ENCODE measurements at regions not wholly inside any gene's neighbourhood (a gene's known extent, or its start where the extent isn't known, plus 50 kb on each side); places are given as distances from the start of the nearest gene placed in this dataset.

GRCh38 chr5:162323466-162323865 is 255.9 kb downstream of the GABRG2 start:
- Histone ChIP-seq H3K27ac (no peak overlapping the region), H3K4me1 (replicated peaks in 1 of 2) (no peaks in the 10 kb centered on the region), H3K9me3 (replicated peaks in 1 of 3) (no peaks in the 10 kb centered on the region), H3K27me3 (no peaks in the 10 kb centered on the region), H3K36me3 (replicated peaks in 1 of 2) (no peaks in the 10 kb centered on the region), H3K4me3 (no peak overlapping the region)
- DNase-seq = peak; percentile 15 to 66 (median 40)
- TF ChIP-seq CTCF (IDR thresholded peaks at IDR 0.05) = no peak
- TF ChIP-seq POLR2A (IDR thresholded peaks at IDR 0.05) = no peak
- 14 to 18% (median 17%) methylated on average over 3 of the region's 3 CpGs for WGBS, 4 donors
- intact Hi-C loops (cut with DNase I) = no loop called here

DNA sequence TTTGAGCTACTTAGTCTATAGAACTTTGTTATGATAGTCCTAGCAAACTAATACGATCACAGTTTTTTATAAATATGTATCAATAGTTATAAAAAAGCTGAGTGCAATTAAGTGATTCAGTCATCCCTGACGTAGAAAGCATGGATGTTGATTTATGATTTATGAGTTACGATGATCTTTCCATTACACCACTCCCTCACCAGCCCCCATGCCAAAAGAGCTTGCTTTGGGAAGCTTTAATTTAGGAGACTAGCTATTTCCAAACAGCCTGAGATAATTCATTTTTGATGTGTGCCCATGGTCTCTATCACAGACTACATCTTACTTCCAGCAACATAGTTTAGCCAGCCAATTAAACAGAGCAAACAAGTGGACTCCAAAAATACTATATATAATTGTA is 256.8 kb downstream of the GABRG2 start:
- no peak overlapping the region for H3K4me3 ChIP-seq
- no peaks in the 10 kb centered on the region for H3K9me3 ChIP-seq (replicated peaks in 1 of 3)
- DNase-seq = no peak
- no peaks in the 10 kb centered on the region for H3K27me3 ChIP-seq
- H3K36me3 ChIP-seq (replicated peaks in 1 of 2) = no peaks in the 10 kb centered on the region
- intact Hi-C loops (cut with DNase I) = no loop called here
- 40 to 50% (median 42%) methylated on average over 3 of the region's 3 CpGs for WGBS, 4 donors
- no peak overlapping the region for H3K27ac ChIP-seq
- H3K4me1 ChIP-seq (replicated peaks in 1 of 2) = no peaks in the 10 kb centered on the region
- TF ChIP-seq CTCF (IDR thresholded peaks at IDR 0.05) (no peak), POLR2A (IDR thresholded peaks at IDR 0.05) (no peak)

- no peak for DNase-seq
- H3K27me3 ChIP-seq = no peaks in the 10 kb centered on the region
- no peak overlapping the region for H3K27ac ChIP-seq
- no peaks in the 10 kb centered on the region for H3K36me3 ChIP-seq (replicated peaks in 1 of 2)
- TF ChIP-seq CTCF (IDR thresholded peaks at IDR 0.05) (no peak), POLR2A (IDR thresholded peaks at IDR 0.05) (no peak)
- WGBS, 4 donors = 28 to 47% (median 39%) methylated on average over 3 of the region's 3 CpGs
- H3K4me1 ChIP-seq (replicated peaks in 1 of 2) = no peaks in the 10 kb centered on the region
- H3K4me3 ChIP-seq = no peak overlapping the region
- H3K9me3 ChIP-seq (replicated peaks in 1 of 3) = no peaks in the 10 kb centered on the region
- intact Hi-C loops (cut with DNase I) = no loop called here
Observed at GRCh38 chr5:162325143-162325727, 257.7 kb downstream of the GABRG2 start.

DNA sequence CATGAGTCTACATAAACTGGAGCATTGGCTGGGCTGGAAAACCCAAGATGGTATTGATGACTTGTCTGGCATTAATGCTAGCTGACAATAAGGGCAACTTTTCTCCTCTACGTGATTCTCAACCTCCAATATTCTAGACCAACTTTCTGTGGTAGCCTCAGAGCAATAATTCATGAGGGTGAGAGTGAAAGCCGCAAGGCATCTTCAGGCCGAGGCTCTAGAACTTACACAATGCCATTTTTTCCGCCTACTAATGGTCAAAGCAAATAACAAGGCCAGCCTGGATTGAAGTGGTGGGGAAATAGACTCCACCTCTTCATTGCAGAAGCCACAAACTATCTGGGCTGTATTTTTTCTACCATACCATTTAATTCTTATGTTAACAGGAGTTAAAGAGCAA is 267.4 kb downstream of the GABRG2 start:
- TF ChIP-seq POLR2A (IDR thresholded peaks at IDR 0.05) (no peak), CTCF (IDR thresholded peaks at IDR 0.05) (no peak)
- no peaks in the 10 kb centered on the region for H3K9me3 ChIP-seq (replicated peaks in 1 of 3)
- intact Hi-C loops (cut with DNase I) = no loop called here
- 76 to 81% (median 79%) methylated on average over 4 of the region's 4 CpGs for WGBS, 4 donors
- no peaks in the 10 kb centered on the region for H3K36me3 ChIP-seq (replicated peaks in 1 of 2)
- no peaks in the 10 kb centered on the region for H3K4me1 ChIP-seq (replicated peaks in 1 of 2)
- no peak for DNase-seq
- H3K27ac ChIP-seq = no peak overlapping the region
- H3K4me3 ChIP-seq = no peak overlapping the region
- no peaks in the 10 kb centered on the region for H3K27me3 ChIP-seq

Measured in adrenal gland (tissue), 9 donors.